A549 (cell line): ENCODE measurements at regions not wholly inside any gene's neighbourhood (a gene's known extent, or its start where the extent isn't known, plus 50 kb on each side); places are given as distances from the start of the nearest gene placed in this dataset.

Source experiments
- ATAC-seq, 2 experiments: fragments of 200-7000 bp in 1 of 2; fragments of >200 bp in 1 of 2; cut with Nextera tagmentation in 1 of 2; cut with Tn5 transposase in 1 of 2; 3 replicates each; pipeline versions ENCODE4 v1.8.0 to v1.9.1; 2018 to 2020; ENCODE audit warnings: mild to moderate bottlenecking in 1 of 2, moderate library complexity in 1 of 2
- CTCF ChIA-PET: fragments of 300-600 bp; sonication (Branson Sonifier 250); formaldehyde crosslinking; extraction: SDS; loops from one replicate; lab custom pipeline; 2021; ENCODE audit warnings: antibody characterized with exemption, inconsistent platforms; lab: Yijun Ruan, JAX
- POLR2A ChIA-PET: fragments of 350-600 bp; formaldehyde crosslinking; extraction: SDS; loops from one replicate; lab custom pipeline; 2021; ENCODE audit warnings: antibody characterized with exemption, inconsistent platforms; lab: Yijun Ruan, JAX
- DNase-seq, 2 experiments: peaks; one replicate each; pipeline versions ENCODE4 v3.0.0 to v3.0.0-alpha.2; 2011 to 2016; ENCODE audit warnings: low read depth in 1 of 2, low spot score in 1 of 2
- FAIRE-seq: peaks from 2 replicates; lab custom pipeline; 2011; peaks lifted over from hg19 to GRCh38; lab: Jason Lieb, UNC
- H3K27ac ChIP-seq, 2 experiments: fragments of >200 bp; sonication (Bioruptor Twin); formaldehyde crosslinking; 3 replicates each; pipeline ENCODE4 v1.5.1; 2016 to 2017
- H3K4me1 ChIP-seq: fragments of >200 bp; sonication (Bioruptor Twin); formaldehyde crosslinking; 3 replicates; pipeline ENCODE4 v1.6.1; 2016
- H3K4me2 ChIP-seq: fragments of >200 bp; sonication (Bioruptor Twin); formaldehyde crosslinking; 3 replicates; pipeline ENCODE4 v1.6.1; 2016
- H3K4me3 ChIP-seq: fragments of >200 bp; sonication (Bioruptor Twin); formaldehyde crosslinking; 3 replicates; pipeline ENCODE4 v1.5.1; 2016
- H3K9me3 ChIP-seq: fragments of >200 bp; sonication (Bioruptor Twin); formaldehyde crosslinking; 3 replicates; pipeline ENCODE4 v1.6.1; 2016
- ATOH8 ChIP-seq: fragments of 250-450 bp; sonication (Bioruptor Pico); IDR thresholded peaks from 2 replicates; pipeline ENCODE4 v1.5.0; 2020; ENCODE audit warnings: low read depth, mild to moderate bottlenecking, moderate library complexity
- BHLHE40 ChIP-seq: IDR thresholded peaks from 2 replicates; pipeline ENCODE4 v1.6.1; 2012; ENCODE audit warnings: low read depth, low read length, inconsistent platforms
- CBX2 ChIP-seq: fragments of 200-600 bp; sonication (generic); IDR thresholded peaks from 2 replicates; pipeline ENCODE4 v1.6.1; 2016; ENCODE audit warnings: low read depth, mild to moderate bottlenecking, borderline replicate concordance
- CBX8 ChIP-seq: fragments of 200-600 bp; sonication (generic); IDR thresholded peaks from 2 replicates; pipeline ENCODE4 v1.6.1; 2016
- CEBPB ChIP-seq, 2 experiments: fragments of >200 bp in 1 of 2; sonication (Bioruptor Twin) in 1 of 2; formaldehyde crosslinking in 1 of 2; IDR thresholded peaks; 2 replicates each; pipeline ENCODE4 v1.6.1; 2012 to 2016
- CHD2 ChIP-seq: fragments of 150-350 bp; IDR thresholded peaks from 2 replicates; pipeline ENCODE4 v1.6.1; 2014; ENCODE audit warnings: low read length; ENCODE audit not compliant: partially characterized antibody
- ESRRA ChIP-seq: fragments of 150-350 bp; IDR thresholded peaks from 2 replicates; pipeline ENCODE4 v1.6.1; 2014; ENCODE audit warnings: mild to moderate bottlenecking, low read length, borderline replicate concordance
- FOSB ChIP-seq: fragments of 250-450 bp; sonication (Bioruptor Pico); IDR thresholded peaks from 2 replicates; pipeline ENCODE4 v1.5.0; 2020; ENCODE audit warnings: mild to moderate bottlenecking, moderate library complexity
- FOXS1 ChIP-seq: fragments of 250-450 bp; sonication (Bioruptor Pico); IDR thresholded peaks from 2 replicates; pipeline ENCODE4 v1.5.0; 2020; ENCODE audit warnings: mild to moderate bottlenecking, moderate library complexity
- GATA3 ChIP-seq: IDR thresholded peaks from 2 replicates; pipeline ENCODE4 v1.6.1; 2012; ENCODE audit warnings: borderline replicate concordance
- HES2 ChIP-seq: fragments of >200 bp; sonication (Bioruptor Twin); formaldehyde crosslinking; IDR thresholded peaks from 2 replicates; pipeline ENCODE4 v1.6.1; 2016
- HOXB13 ChIP-seq: fragments of 250-450 bp; sonication (Bioruptor Pico); IDR thresholded peaks from 2 replicates; pipeline ENCODE4 v1.5.0; 2020; ENCODE audit warnings: low read depth, mild to moderate bottlenecking, moderate library complexity
- JUN ChIP-seq, 2 experiments: fragments of >200 bp; sonication (Bioruptor Twin); formaldehyde crosslinking; IDR thresholded peaks; 2 replicates in 1 of 2; 3 replicates in 1 of 2; pipeline ENCODE4 v1.6.1; 2016 to 2017
- JUNB ChIP-seq: fragments of >200 bp; sonication (Bioruptor Twin); formaldehyde crosslinking; IDR thresholded peaks from 2 replicates; pipeline ENCODE4 v1.6.1; 2016
- MAFK ChIP-seq: fragments of 450-650 bp; IDR thresholded peaks from 2 replicates; pipeline ENCODE4 v1.6.1; 2014; ENCODE audit not compliant: partially characterized antibody
- MAZ ChIP-seq: fragments of 150-350 bp; IDR thresholded peaks from 2 replicates; pipeline ENCODE4 v1.6.1; 2014; ENCODE audit warnings: antibody characterized with exemption, low read depth, low read length, borderline replicate concordance
- RAD21 ChIP-seq, 2 experiments: fragments of >200 bp in 1 of 2; sonication (Bioruptor Twin) in 1 of 2; formaldehyde crosslinking in 1 of 2; IDR thresholded peaks in 1 of 2; conservative IDR thresholded peaks in 1 of 2; 2 replicates in 1 of 2; 3 replicates in 1 of 2; pipeline ENCODE4 v1.6.1; 2012 to 2018; ENCODE audit warnings: inconsistent platforms in 1 of 2
- RCOR1 ChIP-seq: fragments of 150-350 bp; IDR thresholded peaks from 2 replicates; pipeline ENCODE4 v1.6.1; 2014; ENCODE audit warnings: antibody characterized with exemption, low read length, low read depth
- RNF2 ChIP-seq: fragments of 200-600 bp; sonication (generic); IDR thresholded peaks from 2 replicates; pipeline ENCODE4 v1.6.1; 2016; ENCODE audit warnings: low read depth, mild to moderate bottlenecking, antibody characterized with exemption, moderate library complexity, borderline replicate concordance
- SMC3 ChIP-seq: fragments of >200 bp; sonication (Bioruptor Twin); formaldehyde crosslinking; IDR thresholded peaks from 3 replicates; pipeline ENCODE4 v1.6.1; 2018; ENCODE audit warnings: inconsistent platforms
- TFCP2L1 ChIP-seq: fragments of 250-450 bp; sonication (Bioruptor Pico); IDR thresholded peaks from 2 replicates; pipeline ENCODE4 v1.5.0; 2021; ENCODE audit warnings: mild to moderate bottlenecking
- ZNF302 ChIP-seq: fragments of 250-450 bp; sonication (Bioruptor Pico); IDR thresholded peaks from 2 replicates; pipeline ENCODE4 v1.9.0; 2021; ENCODE audit warnings: inconsistent platforms, mild to moderate bottlenecking, moderate library complexity
- ZSCAN20 ChIP-seq: fragments of 250-450 bp; sonication (Bioruptor Pico); IDR thresholded peaks from 2 replicates; pipeline ENCODE4 v1.8.0; 2022; ENCODE audit warnings: mild to moderate bottlenecking, moderate library complexity
- WGBS: methylation state at CpG from one replicate; pipeline ENCODE4 v1.1.6; 2017; ENCODE audit errors: missing lambda C conversion rate; 5-methylcytosine and 5-hydroxymethylcytosine counted together
- TF ChIP-seq, protein P1 (sequence below): fragments of >200 bp; sonication (Bioruptor Twin); formaldehyde crosslinking; IDR thresholded peaks from 3 replicates; pipeline ENCODE4 v1.5.1; 2016

DNA sequence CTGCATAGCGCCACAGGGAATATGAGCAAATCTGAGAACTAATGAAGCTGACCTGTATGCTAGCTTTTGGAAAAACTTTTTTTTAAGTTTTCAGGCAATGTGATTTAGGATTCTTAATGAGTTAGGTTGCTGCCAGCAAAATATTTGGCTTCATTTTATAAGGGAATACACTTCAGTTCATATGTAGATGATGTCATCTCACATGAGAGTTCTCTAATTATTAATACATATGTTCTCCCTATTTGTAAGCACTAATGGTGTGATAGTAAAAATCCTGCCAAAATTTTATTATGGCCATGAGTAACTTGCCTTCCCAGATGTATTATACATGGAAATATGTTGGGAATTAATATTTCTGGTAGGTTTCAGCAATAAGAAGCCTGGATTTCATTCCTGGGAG is 573.8 kb downstream of the EPM2A start:
- 56% methylated on average over 1 of the region's 1 CpG for WGBS
- TF ChIP-seq HES2 (no peak), RNF2 (no peak)
- FAIRE-seq = no peak
- no peak for DNase-seq
- Histone ChIP-seq H3K4me2 (no peak overlapping the region), H3K27ac (no peak overlapping the region), H3K4me1 (no peaks in the 10 kb centered on the region), H3K9me3 (peaks cover 9% of the 10 kb centered on the region), H3K4me3 (no peak overlapping the region)
- POLR2A ChIA-PET = no interaction called here
- CTCF ChIA-PET = no interaction called here
- ATAC-seq = no peak

GRCh38 chr6:145169726-145170224 is 565.5 kb downstream of the EPM2A start:
- H3K4me3 ChIP-seq = no peak overlapping the region
- H3K4me1 ChIP-seq = no peaks in the 10 kb centered on the region
- no peak overlapping the region for H3K4me2 ChIP-seq
- no peak for TF ChIP-seq BHLHE40
- WGBS = 40% methylated on average over 2 of the region's 2 CpGs
- ATAC-seq = no peak
- FAIRE-seq = no peak
- no peaks in the 10 kb centered on the region for H3K9me3 ChIP-seq
- CTCF ChIA-PET = no interaction called here
- no peak for DNase-seq
- POLR2A ChIA-PET = no interaction called here
- H3K27ac ChIP-seq = no peak overlapping the region

DNA sequence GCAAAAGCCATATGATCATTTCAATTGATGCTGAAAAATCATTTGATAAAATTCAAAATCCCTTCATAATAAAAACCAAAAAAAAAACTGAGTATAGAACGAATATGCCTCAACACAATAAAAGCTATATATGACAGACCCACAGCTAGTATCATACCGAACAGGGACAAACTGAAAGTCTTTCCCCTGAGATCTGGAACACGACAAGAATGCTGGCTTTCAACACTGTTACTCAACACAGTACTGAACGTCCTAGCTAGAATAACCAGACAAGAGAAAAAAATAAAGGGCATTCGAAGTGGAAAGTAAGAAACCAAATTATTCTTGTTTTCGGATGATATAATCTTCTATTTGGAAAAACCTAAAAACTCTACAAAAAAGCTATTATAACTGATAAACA is 559.9 kb downstream of the EPM2A start:
- no peak for FAIRE-seq
- Histone ChIP-seq H3K27ac (no peak overlapping the region), H3K4me2 (no peak overlapping the region), H3K9me3 (no peaks in the 10 kb centered on the region; the same call in 2 of the 3 replicates), H3K4me3 (no peak overlapping the region), H3K4me1 (no peaks in the 10 kb centered on the region)
- ATAC-seq = no peak
- ChIA-PET CTCF (interaction anchor here (1.1 kb wide), 1 partner anchor 37 kb away, joined by 3 read pairs; no protein-coding TSS in a partner anchor), POLR2A (no interaction called here)
- 17% methylated on average over 6 of the region's 6 CpGs for WGBS
- no peak for DNase-seq
- TF ChIP-seq BHLHE40 (no peak), ATOH8 (CRISPR knock-in tag) (no peak), MAFK (no peak), TFCP2L1 (no peak), SMC3 (no peak), HOXB13 (CRISPR knock-in tag) (no peak), CHD2 (no peak)
- TF ChIP-seq, protein P1, sequence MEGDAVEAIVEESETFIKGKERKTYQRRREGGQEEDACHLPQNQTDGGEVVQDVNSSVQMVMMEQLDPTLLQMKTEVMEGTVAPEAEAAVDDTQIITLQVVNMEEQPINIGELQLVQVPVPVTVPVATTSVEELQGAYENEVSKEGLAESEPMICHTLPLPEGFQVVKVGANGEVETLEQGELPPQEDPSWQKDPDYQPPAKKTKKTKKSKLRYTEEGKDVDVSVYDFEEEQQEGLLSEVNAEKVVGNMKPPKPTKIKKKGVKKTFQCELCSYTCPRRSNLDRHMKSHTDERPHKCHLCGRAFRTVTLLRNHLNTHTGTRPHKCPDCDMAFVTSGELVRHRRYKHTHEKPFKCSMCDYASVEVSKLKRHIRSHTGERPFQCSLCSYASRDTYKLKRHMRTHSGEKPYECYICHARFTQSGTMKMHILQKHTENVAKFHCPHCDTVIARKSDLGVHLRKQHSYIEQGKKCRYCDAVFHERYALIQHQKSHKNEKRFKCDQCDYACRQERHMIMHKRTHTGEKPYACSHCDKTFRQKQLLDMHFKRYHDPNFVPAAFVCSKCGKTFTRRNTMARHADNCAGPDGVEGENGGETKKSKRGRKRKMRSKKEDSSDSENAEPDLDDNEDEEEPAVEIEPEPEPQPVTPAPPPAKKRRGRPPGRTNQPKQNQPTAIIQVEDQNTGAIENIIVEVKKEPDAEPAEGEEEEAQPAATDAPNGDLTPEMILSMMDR = no peak

DNA sequence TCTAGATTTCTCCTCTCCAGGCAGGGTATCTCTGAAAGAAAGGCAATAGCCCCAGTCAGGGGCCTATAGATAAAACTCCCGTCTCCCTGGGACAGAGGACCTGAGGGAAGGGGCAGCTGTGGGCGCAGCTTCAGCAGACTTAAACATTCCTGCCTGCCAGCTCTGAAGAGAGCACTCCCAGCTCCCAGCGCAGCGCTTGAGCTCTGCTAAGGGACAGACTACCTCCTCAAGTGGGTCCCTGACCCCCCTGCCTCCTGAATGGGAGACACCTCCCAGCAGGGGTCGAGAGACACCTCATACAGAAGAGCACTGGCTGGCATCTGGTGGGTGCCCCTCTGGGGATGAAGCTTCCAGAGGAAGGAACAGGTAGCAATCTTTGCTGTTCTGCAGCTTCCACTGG is 556.9 kb downstream of the EPM2A start:
- FAIRE-seq (no peak), DNase-seq (no peak), ATAC-seq (no peak)
- Histone ChIP-seq H3K4me3 (no peak overlapping the region), H3K4me1 (no peaks in the 10 kb centered on the region), H3K4me2 (no peak overlapping the region), H3K27ac (no peak overlapping the region), H3K9me3 (no peaks in the 10 kb centered on the region; the same call in 2 of the 3 replicates)
- WGBS = 20% methylated on average over 1 of the region's 5 CpGs
- ChIA-PET POLR2A (no interaction called here), CTCF (interaction anchor here (0.7 kb wide), 1 partner anchor 663 kb away, joined by 3 read pairs; no protein-coding TSS in a partner anchor)
- TF ChIP-seq, protein P1 = no peak
- TF ChIP-seq CBX2 (no peak), FOXS1 (CRISPR knock-in tag) (no peak), JUNB (no peak), RCOR1 (no peak), CBX8 (no peak), ZNF302 (CRISPR knock-in tag) (no peak), ZSCAN20 (CRISPR knock-in tag) (no peak), MAZ (no peak), RAD21 (conservative IDR thresholded peaks at IDR 0.05 in 1 of 2, IDR thresholded peaks at IDR 0.05 in 1 of 2) (no peak), FOSB (no peak), CHD2 (no peak), ESRRA (no peak), CEBPB (IDR thresholded peaks at IDR 0.05) (no peak), JUN (IDR thresholded peaks at IDR 0.05) (no peak), HES2 (no peak), GATA3 (no peak)
